ENCODE measurements at regions not wholly inside any gene's neighbourhood (a gene's known extent, or its start where the extent isn't known, plus 50 kb on each side); places are given as distances from the start of the nearest gene placed in this dataset.

DNA sequence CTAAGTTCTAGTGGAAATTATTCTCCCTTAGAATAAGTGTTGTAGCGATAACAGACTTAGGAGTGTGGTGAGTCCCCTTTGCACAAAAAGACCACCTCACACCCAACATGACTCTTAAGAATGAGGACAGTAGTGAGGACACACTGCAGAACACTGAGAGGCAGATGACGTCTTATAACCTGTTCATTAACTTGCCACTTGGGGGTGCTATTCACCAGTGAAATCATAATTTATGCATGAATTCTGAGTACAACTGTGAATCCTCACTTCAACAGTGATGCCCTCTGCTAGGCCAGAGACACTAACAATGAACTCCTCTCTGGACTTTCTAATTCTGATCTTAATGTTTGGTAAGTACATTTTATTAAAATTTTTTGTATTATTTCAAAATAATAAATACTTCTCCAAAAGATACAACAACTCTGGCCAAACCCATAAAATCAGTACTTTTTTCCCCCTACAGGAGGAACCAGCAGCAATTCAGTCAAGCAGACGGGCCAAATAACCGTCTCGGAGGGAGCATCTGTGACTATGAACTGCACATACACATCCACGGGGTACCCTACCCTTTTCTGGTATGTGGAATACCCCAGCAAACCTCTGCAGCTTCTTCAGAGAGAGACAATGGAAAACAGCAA is 274.7 kb downstream of the DAD1 start:
- no peak overlapping the region for H3K27ac ChIP-seq (ENCODE audit: low read length in 2 of 2)
- no peak overlapping the region for H2AFZ ChIP-seq (ENCODE audit: insufficient read depth, low read depth, low read length, poor library complexity, severe bottlenecking)
- no peak overlapping the region for H3K4me3 ChIP-seq (ENCODE audit: control extremely low read depth in 1 of 5, extremely low read depth in 1 of 5, insufficient read depth in 1 of 5, low read depth in 2 of 5, low read length in 4 of 5)
- Mint-ChIP-seq H3K9me3 (ENCODE audit: insufficient read depth) (no peaks in the 10 kb centered on the region), H3K4me1 (peaks cover 5% of the 10 kb centered on the region), H3K27ac (no peak overlapping the region), H3K27me3 (no peaks in the 10 kb centered on the region), H3K4me3 (no peak overlapping the region)
- TF ChIP-seq, protein P1, sequence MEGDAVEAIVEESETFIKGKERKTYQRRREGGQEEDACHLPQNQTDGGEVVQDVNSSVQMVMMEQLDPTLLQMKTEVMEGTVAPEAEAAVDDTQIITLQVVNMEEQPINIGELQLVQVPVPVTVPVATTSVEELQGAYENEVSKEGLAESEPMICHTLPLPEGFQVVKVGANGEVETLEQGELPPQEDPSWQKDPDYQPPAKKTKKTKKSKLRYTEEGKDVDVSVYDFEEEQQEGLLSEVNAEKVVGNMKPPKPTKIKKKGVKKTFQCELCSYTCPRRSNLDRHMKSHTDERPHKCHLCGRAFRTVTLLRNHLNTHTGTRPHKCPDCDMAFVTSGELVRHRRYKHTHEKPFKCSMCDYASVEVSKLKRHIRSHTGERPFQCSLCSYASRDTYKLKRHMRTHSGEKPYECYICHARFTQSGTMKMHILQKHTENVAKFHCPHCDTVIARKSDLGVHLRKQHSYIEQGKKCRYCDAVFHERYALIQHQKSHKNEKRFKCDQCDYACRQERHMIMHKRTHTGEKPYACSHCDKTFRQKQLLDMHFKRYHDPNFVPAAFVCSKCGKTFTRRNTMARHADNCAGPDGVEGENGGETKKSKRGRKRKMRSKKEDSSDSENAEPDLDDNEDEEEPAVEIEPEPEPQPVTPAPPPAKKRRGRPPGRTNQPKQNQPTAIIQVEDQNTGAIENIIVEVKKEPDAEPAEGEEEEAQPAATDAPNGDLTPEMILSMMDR (IDR thresholded peaks at IDR 0.05): peak; percentile 88
- no peak for TF ChIP-seq EZH2 (IDR thresholded peaks at IDR 0.05; ENCODE audit: borderline replicate concordance, insufficient read depth, low read depth, low read length, poor library complexity, severe bottlenecking)
- intact Hi-C loops (cut with micrococcal nuclease): loop anchor here (1.0 to 10.0 kb wide), 7 partner anchors 61 to 670 kb away; partner anchors contain the start of gene AJUBA
- DNase-seq: peak; percentile 78
- H3K9ac ChIP-seq (ENCODE audit: low read length): no peak overlapping the region
- no peak overlapping the region for H3K4me2 ChIP-seq (replicated peaks; ENCODE audit: low read depth, low read length, poor library complexity, severe bottlenecking)
- H3K79me2 ChIP-seq (ENCODE audit: control insufficient read depth, insufficient read depth, low read length): no peaks in the 10 kb centered on the region
- no peaks in the 10 kb centered on the region for H3K36me3 ChIP-seq (replicated peaks in 1 of 2; ENCODE audit: control extremely low read depth in 1 of 2, control insufficient read depth in 1 of 2, extremely low read depth in 1 of 2, insufficient read depth in 2 of 2, low read length in 1 of 2)
- CTCF ChIA-PET: interaction anchor here (0.6 to 1.7 kb wide), 19 partner anchors 11 to 433 kb away, joined by 3 to 8 read pairs (median 4); no protein-coding TSS in a partner anchor
- POLR2A ChIA-PET: interaction anchor here (0.6 kb wide), 1 partner anchor 255 kb away, joined by 3 read pairs; no protein-coding TSS in a partner anchor
- H3K27me3 ChIP-seq (replicated peaks in 1 of 4; ENCODE audit: control extremely low read depth in 1 of 4, control insufficient read depth in 3 of 4, insufficient read depth in 4 of 4, low read length in 3 of 4): no peaks in the 10 kb centered on the region
- H3K9me3 ChIP-seq (ENCODE audit: control extremely low read depth in 1 of 3, control insufficient read depth in 2 of 3, insufficient read depth in 1 of 3, low read length in 2 of 3): no peaks in the 10 kb centered on the region
- no peaks in the 10 kb centered on the region for H4K20me1 ChIP-seq (ENCODE audit: control insufficient read depth, insufficient read depth, low read length, poor library complexity, severe bottlenecking)
- ATAC-seq (ENCODE audit: low read depth): peak; percentile 93
- 36% methylated on average over 4 of the region's 6 CpGs for WGBS (ENCODE audit: insufficient coverage)
- H3K4me1 ChIP-seq (ENCODE audit: control insufficient read depth in 2 of 2, insufficient read depth in 2 of 2, low read length in 2 of 2): no peaks in the 10 kb centered on the region

DNA sequence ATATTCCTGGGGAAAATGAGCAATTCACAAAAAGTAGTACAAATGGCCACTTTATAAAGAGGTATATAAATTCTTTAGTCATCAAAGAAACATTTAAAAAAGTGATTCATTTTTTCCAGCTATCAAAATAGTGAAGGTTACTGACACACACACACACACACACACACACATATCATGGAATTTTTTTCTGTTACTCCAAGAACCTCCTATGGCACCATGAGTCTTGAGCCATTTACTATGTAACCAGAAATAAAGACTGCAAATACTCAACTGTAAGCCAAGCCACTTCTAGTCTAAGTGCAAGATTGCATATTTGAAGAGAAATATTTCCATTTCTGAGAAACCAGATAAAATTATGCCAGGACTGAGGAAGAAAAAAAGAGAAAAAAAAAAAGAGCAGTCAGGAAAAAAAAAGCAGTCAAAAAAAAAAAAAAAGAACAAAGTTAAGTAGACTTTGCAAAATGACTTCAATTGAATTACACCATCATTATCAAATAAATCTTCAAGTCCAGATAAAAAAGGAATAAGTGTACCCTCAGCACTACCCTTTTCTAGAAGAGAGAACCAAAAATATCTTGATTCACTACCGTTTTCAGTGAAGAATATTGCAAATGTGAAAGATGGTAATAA is 275.7 kb downstream of the DAD1 start:
- Histone ChIP-seq H3K36me3 (replicated peaks in 1 of 2; ENCODE audit: control extremely low read depth in 1 of 2, control insufficient read depth in 1 of 2, extremely low read depth in 1 of 2, insufficient read depth in 2 of 2, low read length in 1 of 2) (no peaks in the 10 kb centered on the region), H4K20me1 (ENCODE audit: control insufficient read depth, insufficient read depth, low read length, poor library complexity, severe bottlenecking) (no peaks in the 10 kb centered on the region), H3K4me1 (ENCODE audit: control insufficient read depth in 2 of 2, insufficient read depth in 2 of 2, low read length in 2 of 2) (no peaks in the 10 kb centered on the region), H3K27ac (ENCODE audit: low read length in 2 of 2) (no peak overlapping the region), H3K9ac (ENCODE audit: low read length) (no peak overlapping the region), H3K4me3 (ENCODE audit: control extremely low read depth in 1 of 5, extremely low read depth in 1 of 5, insufficient read depth in 1 of 5, low read depth in 2 of 5, low read length in 4 of 5) (no peak overlapping the region), H2AFZ (ENCODE audit: insufficient read depth, low read depth, low read length, poor library complexity, severe bottlenecking) (no peak overlapping the region), H3K9me3 (ENCODE audit: control extremely low read depth in 1 of 3, control insufficient read depth in 2 of 3, insufficient read depth in 1 of 3, low read length in 2 of 3) (no peaks in the 10 kb centered on the region), H3K79me2 (ENCODE audit: control insufficient read depth, insufficient read depth, low read length) (no peaks in the 10 kb centered on the region), H3K27me3 (replicated peaks in 1 of 4; ENCODE audit: control extremely low read depth in 1 of 4, control insufficient read depth in 3 of 4, insufficient read depth in 4 of 4, low read length in 3 of 4) (no peaks in the 10 kb centered on the region), H3K4me2 (replicated peaks; ENCODE audit: low read depth, low read length, poor library complexity, severe bottlenecking) (no peak overlapping the region)
- H3K4me3 Mint-ChIP-seq: no peak overlapping the region
- POLR2A ChIA-PET: no interaction called here
- no CpG with 5 or more reads among the region's 1 CpG for WGBS (ENCODE audit: insufficient coverage)
- no peak overlapping the region for H3K27ac Mint-ChIP-seq
- no peaks in the 10 kb centered on the region for H3K27me3 Mint-ChIP-seq
- intact Hi-C loops (cut with micrococcal nuclease): loop anchor here (5.0 to 10.0 kb wide), 3 partner anchors 86 to 672 kb away; partner anchors contain the start of gene AJUBA
- DNase-seq: no peak
- TF ChIP-seq, protein P1 (IDR thresholded peaks at IDR 0.05): no peak
- no peak for TF ChIP-seq EZH2 (IDR thresholded peaks at IDR 0.05; ENCODE audit: borderline replicate concordance, insufficient read depth, low read depth, low read length, poor library complexity, severe bottlenecking)
- ATAC-seq (ENCODE audit: low read depth): no peak
- H3K9me3 Mint-ChIP-seq (ENCODE audit: insufficient read depth): no peaks in the 10 kb centered on the region
- CTCF ChIA-PET: interaction anchor here (0.6 to 1.6 kb wide), 7 partner anchors 11 to 243 kb away, joined by 3 to 8 read pairs (median 4); no protein-coding TSS in a partner anchor
- peaks cover 5% of the 10 kb centered on the region for H3K4me1 Mint-ChIP-seq
